K562 (cell line): ENCODE measurements at regions not wholly inside any gene's neighbourhood (a gene's known extent, or its start where the extent isn't known, plus 50 kb on each side); places are given as distances from the start of the nearest gene placed in this dataset.
A peak's percentile ranks its signal among the peaks of the same experiment; 100 is the strongest.

ENCODE experiments used
- DPF2 ChIP-seq: fragments of 450-650 bp; IDR thresholded peaks from 2 replicates; pipeline ENCODE4 v1.6.1; 2016
- FOS ChIP-seq: IDR thresholded peaks from 3 replicates; pipeline ENCODE4 v1.6.1; 2011; ENCODE audit not compliant: insufficient read length; ENCODE audit errors: extremely low read depth
- FOSL1 ChIP-seq: fragments of 200-800 bp; sonication (Bioruptor generic); conservative IDR thresholded peaks from 2 replicates; pipeline ENCODE4 v1.6.1; 2016; ENCODE audit warnings: missing genetic modification characterization, missing compliant biosample characterization
- LEF1 ChIP-seq: fragments of 450-650 bp; IDR thresholded peaks from 2 replicates; pipeline ENCODE4 v1.6.1; 2016; ENCODE audit warnings: mild to moderate bottlenecking
- MAFF ChIP-seq: IDR thresholded peaks from 2 replicates; pipeline ENCODE4 v1.6.1; 2012; ENCODE audit warnings: low read length, improper control_type of control experiment
- NBN ChIP-seq: fragments of 450-650 bp; IDR thresholded peaks from 2 replicates; pipeline ENCODE4 v1.6.1; 2016; ENCODE audit warnings: low read depth, mild to moderate bottlenecking
- POLR2AphosphoS2 ChIP-seq: IDR thresholded peaks from 2 replicates; pipeline ENCODE4 v1.6.1; 2012; ENCODE audit warnings: low read length, improper control_type of control experiment
- SMARCA4 ChIP-seq: fragments of 450-650 bp; IDR thresholded peaks from 2 replicates; pipeline ENCODE4 v1.6.1; 2016
- TF ChIP-seq, protein P1 (sequence below): fragments of 150-350 bp; conservative IDR thresholded peaks from 2 replicates; pipeline ENCODE4 v1.6.1; 2014; ENCODE audit warnings: low read length
- TF ChIP-seq, protein P2 (sequence below): fragments of 450-650 bp; IDR thresholded peaks from 2 replicates; pipeline ENCODE4 v1.6.1; 2016; ENCODE audit warnings: mild to moderate bottlenecking, moderate library complexity

DNA sequence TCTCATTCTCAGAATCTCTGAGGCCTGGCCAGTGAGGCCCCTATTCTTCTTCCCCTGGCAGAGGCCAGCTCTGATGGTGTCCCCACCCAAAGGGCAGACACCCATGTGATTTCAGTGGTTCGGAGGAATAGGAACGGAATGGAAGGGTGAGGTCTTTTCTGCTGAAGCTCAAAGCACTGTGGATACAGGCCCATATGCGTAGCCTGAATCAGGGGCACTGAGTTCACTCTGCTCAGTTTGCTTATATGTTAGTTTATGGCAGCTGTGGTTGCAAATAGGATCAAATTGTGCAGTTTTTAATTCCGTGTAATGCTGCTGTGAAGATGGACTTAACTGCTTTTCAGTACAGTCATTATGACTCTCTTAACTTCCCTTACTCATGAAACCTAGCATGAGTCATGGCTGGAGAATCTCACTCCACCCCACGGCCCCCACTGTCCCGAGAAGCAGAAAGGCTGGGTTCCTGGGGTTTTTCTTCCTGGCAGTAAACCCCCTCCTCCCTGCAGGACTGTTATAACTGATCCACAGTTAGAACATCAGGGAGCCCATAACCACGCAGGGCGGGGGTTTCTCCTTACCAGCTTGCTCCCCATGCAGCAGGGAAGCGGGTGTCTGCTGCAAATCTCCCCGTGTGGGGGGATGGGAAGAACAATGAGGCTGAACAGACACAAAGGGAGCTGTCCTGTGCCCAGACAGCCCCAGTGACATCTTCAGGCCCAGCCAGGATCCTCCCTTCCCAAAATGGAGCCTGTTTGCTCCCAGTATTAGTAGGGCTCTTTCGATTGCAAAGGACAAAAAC, 122.7 kb downstream of the SLC38A6 start (continued):
- peak; percentile 29 for TF ChIP-seq FOS
- TF ChIP-seq FOSL1 (tag), result peak; percentile 95
- TF ChIP-seq NBN, result 0 out of 2 replicates have a peak, but pooled peaks have one; percentile 20
- no peak for TF ChIP-seq POLR2AphosphoS2
- TF ChIP-seq DPF2, result peak; percentile 86
- TF ChIP-seq, protein P1, sequence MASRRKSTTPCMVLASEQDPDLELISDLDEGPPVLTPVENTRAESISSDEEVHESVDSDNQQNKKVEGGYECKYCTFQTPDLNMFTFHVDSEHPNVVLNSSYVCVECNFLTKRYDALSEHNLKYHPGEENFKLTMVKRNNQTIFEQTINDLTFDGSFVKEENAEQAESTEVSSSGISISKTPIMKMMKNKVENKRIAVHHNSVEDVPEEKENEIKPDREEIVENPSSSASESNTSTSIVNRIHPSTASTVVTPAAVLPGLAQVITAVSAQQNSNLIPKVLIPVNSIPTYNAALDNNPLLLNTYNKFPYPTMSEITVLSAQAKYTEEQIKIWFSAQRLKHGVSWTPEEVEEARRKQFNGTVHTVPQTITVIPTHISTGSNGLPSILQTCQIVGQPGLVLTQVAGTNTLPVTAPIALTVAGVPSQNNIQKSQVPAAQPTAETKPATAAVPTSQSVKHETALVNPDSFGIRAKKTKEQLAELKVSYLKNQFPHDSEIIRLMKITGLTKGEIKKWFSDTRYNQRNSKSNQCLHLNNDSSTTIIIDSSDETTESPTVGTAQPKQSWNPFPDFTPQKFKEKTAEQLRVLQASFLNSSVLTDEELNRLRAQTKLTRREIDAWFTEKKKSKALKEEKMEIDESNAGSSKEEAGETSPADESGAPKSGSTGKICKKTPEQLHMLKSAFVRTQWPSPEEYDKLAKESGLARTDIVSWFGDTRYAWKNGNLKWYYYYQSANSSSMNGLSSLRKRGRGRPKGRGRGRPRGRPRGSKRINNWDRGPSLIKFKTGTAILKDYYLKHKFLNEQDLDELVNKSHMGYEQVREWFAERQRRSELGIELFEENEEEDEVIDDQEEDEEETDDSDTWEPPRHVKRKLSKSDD, result no peak
- TF ChIP-seq, protein P2, sequence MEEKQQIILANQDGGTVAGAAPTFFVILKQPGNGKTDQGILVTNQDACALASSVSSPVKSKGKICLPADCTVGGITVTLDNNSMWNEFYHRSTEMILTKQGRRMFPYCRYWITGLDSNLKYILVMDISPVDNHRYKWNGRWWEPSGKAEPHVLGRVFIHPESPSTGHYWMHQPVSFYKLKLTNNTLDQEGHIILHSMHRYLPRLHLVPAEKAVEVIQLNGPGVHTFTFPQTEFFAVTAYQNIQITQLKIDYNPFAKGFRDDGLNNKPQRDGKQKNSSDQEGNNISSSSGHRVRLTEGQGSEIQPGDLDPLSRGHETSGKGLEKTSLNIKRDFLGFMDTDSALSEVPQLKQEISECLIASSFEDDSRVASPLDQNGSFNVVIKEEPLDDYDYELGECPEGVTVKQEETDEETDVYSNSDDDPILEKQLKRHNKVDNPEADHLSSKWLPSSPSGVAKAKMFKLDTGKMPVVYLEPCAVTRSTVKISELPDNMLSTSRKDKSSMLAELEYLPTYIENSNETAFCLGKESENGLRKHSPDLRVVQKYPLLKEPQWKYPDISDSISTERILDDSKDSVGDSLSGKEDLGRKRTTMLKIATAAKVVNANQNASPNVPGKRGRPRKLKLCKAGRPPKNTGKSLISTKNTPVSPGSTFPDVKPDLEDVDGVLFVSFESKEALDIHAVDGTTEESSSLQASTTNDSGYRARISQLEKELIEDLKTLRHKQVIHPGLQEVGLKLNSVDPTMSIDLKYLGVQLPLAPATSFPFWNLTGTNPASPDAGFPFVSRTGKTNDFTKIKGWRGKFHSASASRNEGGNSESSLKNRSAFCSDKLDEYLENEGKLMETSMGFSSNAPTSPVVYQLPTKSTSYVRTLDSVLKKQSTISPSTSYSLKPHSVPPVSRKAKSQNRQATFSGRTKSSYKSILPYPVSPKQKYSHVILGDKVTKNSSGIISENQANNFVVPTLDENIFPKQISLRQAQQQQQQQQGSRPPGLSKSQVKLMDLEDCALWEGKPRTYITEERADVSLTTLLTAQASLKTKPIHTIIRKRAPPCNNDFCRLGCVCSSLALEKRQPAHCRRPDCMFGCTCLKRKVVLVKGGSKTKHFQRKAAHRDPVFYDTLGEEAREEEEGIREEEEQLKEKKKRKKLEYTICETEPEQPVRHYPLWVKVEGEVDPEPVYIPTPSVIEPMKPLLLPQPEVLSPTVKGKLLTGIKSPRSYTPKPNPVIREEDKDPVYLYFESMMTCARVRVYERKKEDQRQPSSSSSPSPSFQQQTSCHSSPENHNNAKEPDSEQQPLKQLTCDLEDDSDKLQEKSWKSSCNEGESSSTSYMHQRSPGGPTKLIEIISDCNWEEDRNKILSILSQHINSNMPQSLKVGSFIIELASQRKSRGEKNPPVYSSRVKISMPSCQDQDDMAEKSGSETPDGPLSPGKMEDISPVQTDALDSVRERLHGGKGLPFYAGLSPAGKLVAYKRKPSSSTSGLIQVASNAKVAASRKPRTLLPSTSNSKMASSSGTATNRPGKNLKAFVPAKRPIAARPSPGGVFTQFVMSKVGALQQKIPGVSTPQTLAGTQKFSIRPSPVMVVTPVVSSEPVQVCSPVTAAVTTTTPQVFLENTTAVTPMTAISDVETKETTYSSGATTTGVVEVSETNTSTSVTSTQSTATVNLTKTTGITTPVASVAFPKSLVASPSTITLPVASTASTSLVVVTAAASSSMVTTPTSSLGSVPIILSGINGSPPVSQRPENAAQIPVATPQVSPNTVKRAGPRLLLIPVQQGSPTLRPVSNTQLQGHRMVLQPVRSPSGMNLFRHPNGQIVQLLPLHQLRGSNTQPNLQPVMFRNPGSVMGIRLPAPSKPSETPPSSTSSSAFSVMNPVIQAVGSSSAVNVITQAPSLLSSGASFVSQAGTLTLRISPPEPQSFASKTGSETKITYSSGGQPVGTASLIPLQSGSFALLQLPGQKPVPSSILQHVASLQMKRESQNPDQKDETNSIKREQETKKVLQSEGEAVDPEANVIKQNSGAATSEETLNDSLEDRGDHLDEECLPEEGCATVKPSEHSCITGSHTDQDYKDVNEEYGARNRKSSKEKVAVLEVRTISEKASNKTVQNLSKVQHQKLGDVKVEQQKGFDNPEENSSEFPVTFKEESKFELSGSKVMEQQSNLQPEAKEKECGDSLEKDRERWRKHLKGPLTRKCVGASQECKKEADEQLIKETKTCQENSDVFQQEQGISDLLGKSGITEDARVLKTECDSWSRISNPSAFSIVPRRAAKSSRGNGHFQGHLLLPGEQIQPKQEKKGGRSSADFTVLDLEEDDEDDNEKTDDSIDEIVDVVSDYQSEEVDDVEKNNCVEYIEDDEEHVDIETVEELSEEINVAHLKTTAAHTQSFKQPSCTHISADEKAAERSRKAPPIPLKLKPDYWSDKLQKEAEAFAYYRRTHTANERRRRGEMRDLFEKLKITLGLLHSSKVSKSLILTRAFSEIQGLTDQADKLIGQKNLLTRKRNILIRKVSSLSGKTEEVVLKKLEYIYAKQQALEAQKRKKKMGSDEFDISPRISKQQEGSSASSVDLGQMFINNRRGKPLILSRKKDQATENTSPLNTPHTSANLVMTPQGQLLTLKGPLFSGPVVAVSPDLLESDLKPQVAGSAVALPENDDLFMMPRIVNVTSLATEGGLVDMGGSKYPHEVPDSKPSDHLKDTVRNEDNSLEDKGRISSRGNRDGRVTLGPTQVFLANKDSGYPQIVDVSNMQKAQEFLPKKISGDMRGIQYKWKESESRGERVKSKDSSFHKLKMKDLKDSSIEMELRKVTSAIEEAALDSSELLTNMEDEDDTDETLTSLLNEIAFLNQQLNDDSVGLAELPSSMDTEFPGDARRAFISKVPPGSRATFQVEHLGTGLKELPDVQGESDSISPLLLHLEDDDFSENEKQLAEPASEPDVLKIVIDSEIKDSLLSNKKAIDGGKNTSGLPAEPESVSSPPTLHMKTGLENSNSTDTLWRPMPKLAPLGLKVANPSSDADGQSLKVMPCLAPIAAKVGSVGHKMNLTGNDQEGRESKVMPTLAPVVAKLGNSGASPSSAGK, result no peak
- TF ChIP-seq SMARCA4, result peak; percentile 86
- TF ChIP-seq MAFF, result peak; percentile 52; the same call in 1 of the 2 replicates
- TF ChIP-seq LEF1, result peak; percentile 36; the same call in 1 of the 2 replicates
